PC-3 (cell line): ENCODE measurements at regions not wholly inside any gene's neighbourhood (a gene's known extent, or its start where the extent isn't known, plus 50 kb on each side); places are given as distances from the start of the nearest gene placed in this dataset.

ENCODE experiments used
- ATAC-seq: fragments of 200-7000 bp; cut with Tn5 transposase; 2 replicates; pipeline ENCODE4 v1.9.1; 2020; ENCODE audit warnings: mild to moderate bottlenecking, moderate library complexity
- BruUV-seq: library from RNA; stranded (reverse); fragments of 400-500 nt; replicated peaks from 2 replicates; lab custom pipeline; 2021; lab: Mats Ljungman, UMichigan
- CTCF ChIA-PET: fragments of 300-600 bp; sonication (Branson Sonifier 250); formaldehyde crosslinking; loops from one replicate; lab custom pipeline; 2022; ENCODE audit warnings: antibody characterized with exemption; lab: Charles Lee
- POLR2A ChIA-PET: fragments of 300-600 bp; sonication (Branson Sonifier 250); formaldehyde crosslinking; loops from one replicate; lab custom pipeline; 2022; ENCODE audit warnings: antibody characterized with exemption; ENCODE audit not compliant: unreplicated experiment; lab: Charles Lee
- DNase-seq: peaks from one replicate; pipeline ENCODE4 v3.0.0-alpha.2; 2015
- H2AFZ ChIP-seq: fragments of 300-600 bp; sonication (generic); 2 replicates; pipeline ENCODE4 v1.6.0; 2016; ENCODE audit warnings: antibody characterized with exemption, low read length
- H3F3A ChIP-seq: fragments of 300-600 bp; sonication (generic); one replicate; pipeline ENCODE4 v1.6.0; 2017; ENCODE audit warnings: antibody characterized with exemption, low read length, control low read depth, mild to moderate bottlenecking; ENCODE audit not compliant: unreplicated experiment
- H3K27ac ChIP-seq: fragments of 300-600 bp; sonication (generic); 2 replicates; pipeline ENCODE4 v1.5.1; 2016; ENCODE audit warnings: mild to moderate bottlenecking, low read length
- H3K27me3 ChIP-seq: fragments of 300-600 bp; sonication (generic); 2 replicates; pipeline ENCODE4 v1.6.1; 2016; ENCODE audit warnings: low read length, mixed read lengths
- H3K36me3 ChIP-seq: fragments of 300-600 bp; sonication (generic); 2 replicates; pipeline ENCODE4 v1.6.1; 2016; ENCODE audit warnings: low read depth, mixed run types, low read length, mixed read lengths
- H3K4me1 ChIP-seq: fragments of 300-600 bp; sonication (generic); 2 replicates; pipeline ENCODE4 v1.5.1; 2016; ENCODE audit warnings: low read length; ENCODE audit not compliant: insufficient read depth
- H3K4me2 ChIP-seq: fragments of 300-600 bp; sonication (generic); 2 replicates; pipeline ENCODE4 v1.6.0; 2016; ENCODE audit warnings: low read length
- H3K4me3 ChIP-seq: fragments of 300-600 bp; sonication (generic); 2 replicates; pipeline ENCODE4 v1.5.1; 2016; ENCODE audit warnings: mild to moderate bottlenecking, low read length, mixed read lengths
- H3K79me2 ChIP-seq: fragments of 300-600 bp; sonication (generic); 2 replicates; pipeline ENCODE4 v1.6.1; 2017; ENCODE audit warnings: low read length, mixed read lengths
- H3K9ac ChIP-seq: fragments of 300-600 bp; sonication (generic); 2 replicates; pipeline ENCODE4 v1.6.0; 2016; ENCODE audit warnings: mild to moderate bottlenecking, low read length
- H3K9me2 ChIP-seq: fragments of 300-600 bp; sonication (generic); replicated peaks from 2 replicates; pipeline ENCODE4 v1.6.1; 2016; ENCODE audit warnings: mixed run types, low read length, mixed read lengths
- H3K9me3 ChIP-seq: fragments of 300-600 bp; sonication (generic); 2 replicates; pipeline ENCODE4 v1.6.1; 2016; ENCODE audit warnings: low read length, mixed read lengths
- H4K20me1 ChIP-seq: fragments of 300-600 bp; sonication (generic); 2 replicates; pipeline ENCODE4 v1.6.1; 2016; ENCODE audit warnings: low read length, mixed read lengths
- EZH2 ChIP-seq: fragments of 300-600 bp; sonication (generic); IDR thresholded peaks from one replicate; pipeline ENCODE4 v1.6.1; 2017; ENCODE audit warnings: antibody characterized with exemption, mild to moderate bottlenecking, low read length; ENCODE audit not compliant: unreplicated experiment
- EZH2phosphoT487 ChIP-seq: fragments of 300-600 bp; sonication (generic); IDR thresholded peaks from 2 replicates; pipeline ENCODE4 v1.6.1; 2018; ENCODE audit warnings: mild to moderate bottlenecking, antibody characterized with exemption, low read length, borderline replicate concordance
- intact Hi-C: fragments of 100-400 bp; cut with micrococcal nuclease; formaldehyde crosslinking; loops from 2 replicates; pipeline ENCODE4 v1.9.0; 2023
- TF ChIP-seq, protein P1 (sequence below): fragments of 300-600 bp; sonication (generic); conservative IDR thresholded peaks from 2 replicates; pipeline ENCODE4 v1.5.1; 2017; ENCODE audit warnings: antibody characterized with exemption, low read depth, mild to moderate bottlenecking, low read length

DNA sequence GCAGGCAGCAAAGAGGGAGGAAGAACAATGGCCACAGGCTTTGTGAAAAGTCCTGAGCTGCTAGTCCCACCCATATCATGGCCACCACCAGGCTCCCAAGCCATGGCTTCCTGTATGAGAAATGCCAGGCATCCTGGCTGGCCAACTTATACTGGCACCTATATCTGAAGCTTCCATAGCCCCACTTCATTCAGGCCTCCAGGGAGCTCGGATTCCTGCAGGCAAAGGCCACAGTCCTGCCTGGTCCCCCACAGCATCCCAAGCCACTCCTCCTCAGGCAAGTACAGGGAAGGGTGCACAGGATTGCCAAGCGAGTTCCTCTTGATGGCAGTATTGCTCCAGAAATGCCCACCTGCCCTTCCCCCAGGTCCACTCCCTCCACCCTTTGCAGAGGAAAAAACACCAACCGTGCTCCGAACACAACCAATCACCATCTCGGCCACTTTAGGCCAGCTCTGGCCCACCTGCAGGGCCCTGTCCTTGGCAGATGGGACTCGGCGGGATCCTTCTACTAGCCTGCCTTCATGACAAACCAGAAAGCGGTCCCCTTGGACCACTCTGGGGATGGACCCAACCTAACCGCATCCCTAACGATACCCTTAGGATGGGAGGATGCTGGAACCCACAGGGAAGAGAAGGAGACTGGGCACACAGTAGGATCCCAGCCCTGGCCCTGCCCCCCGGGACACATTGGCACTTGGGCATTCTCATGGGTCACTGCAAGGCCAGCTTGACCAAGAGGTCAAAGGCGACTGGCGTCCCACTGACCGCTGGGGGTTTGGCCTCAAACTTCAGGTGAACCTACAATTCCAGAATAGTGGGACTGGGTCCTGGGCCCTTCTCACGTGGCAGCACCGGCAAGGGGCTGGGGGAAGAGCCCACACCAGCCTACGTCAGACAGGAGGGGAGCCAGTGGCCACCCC lies 220.4 kb upstream of the AGTR2 start:
- no peaks in the 10 kb centered on the region for H3K36me3 ChIP-seq
- CTCF ChIA-PET, result interaction anchor here (0.5 kb wide), 1 partner anchor 387 kb away, joined by 3 read pairs; no protein-coding TSS in a partner anchor
- ATAC-seq (peak; percentile 40; the same call in 1 of the 2 replicates), DNase-seq (peak; percentile 35)
- H3K9ac ChIP-seq, result no peak overlapping the region
- H3K79me2 ChIP-seq, result no peaks in the 10 kb centered on the region
- H3K4me1 ChIP-seq, result no peaks in the 10 kb centered on the region
- no TSS peak for BruUV-seq
- H2AFZ ChIP-seq, result peak overlapping the region; percentile 38; the same call in 1 of the 2 replicates
- H4K20me1 ChIP-seq, result no peaks in the 10 kb centered on the region
- H3K9me2 ChIP-seq, result no peaks in the 10 kb centered on the region
- H3K27ac ChIP-seq, result no peak overlapping the region
- POLR2A ChIA-PET, result no interaction called here
- TF ChIP-seq EZH2, result no peak
- TF ChIP-seq, protein P1, sequence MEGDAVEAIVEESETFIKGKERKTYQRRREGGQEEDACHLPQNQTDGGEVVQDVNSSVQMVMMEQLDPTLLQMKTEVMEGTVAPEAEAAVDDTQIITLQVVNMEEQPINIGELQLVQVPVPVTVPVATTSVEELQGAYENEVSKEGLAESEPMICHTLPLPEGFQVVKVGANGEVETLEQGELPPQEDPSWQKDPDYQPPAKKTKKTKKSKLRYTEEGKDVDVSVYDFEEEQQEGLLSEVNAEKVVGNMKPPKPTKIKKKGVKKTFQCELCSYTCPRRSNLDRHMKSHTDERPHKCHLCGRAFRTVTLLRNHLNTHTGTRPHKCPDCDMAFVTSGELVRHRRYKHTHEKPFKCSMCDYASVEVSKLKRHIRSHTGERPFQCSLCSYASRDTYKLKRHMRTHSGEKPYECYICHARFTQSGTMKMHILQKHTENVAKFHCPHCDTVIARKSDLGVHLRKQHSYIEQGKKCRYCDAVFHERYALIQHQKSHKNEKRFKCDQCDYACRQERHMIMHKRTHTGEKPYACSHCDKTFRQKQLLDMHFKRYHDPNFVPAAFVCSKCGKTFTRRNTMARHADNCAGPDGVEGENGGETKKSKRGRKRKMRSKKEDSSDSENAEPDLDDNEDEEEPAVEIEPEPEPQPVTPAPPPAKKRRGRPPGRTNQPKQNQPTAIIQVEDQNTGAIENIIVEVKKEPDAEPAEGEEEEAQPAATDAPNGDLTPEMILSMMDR, result peak; percentile 24; the same call in 1 of the 2 replicates
- intact Hi-C loops, result loop anchor here (10.0 kb wide), 2 partner anchors 295 to 615 kb away; no protein-coding TSS in a partner anchor
- no peak overlapping the region for H3K4me3 ChIP-seq
- H3K27me3 ChIP-seq, result no peaks in the 10 kb centered on the region
- H3K9me3 ChIP-seq, result no peaks in the 10 kb centered on the region
- H3K4me2 ChIP-seq, result no peak overlapping the region
- H3F3A ChIP-seq, result no peaks in the 10 kb centered on the region

- CTCF ChIA-PET, result no interaction called here
Observed at GRCh38 chrX:115952417-115953092, 218.0 kb upstream of the AGTR2 start.

More at GRCh38 chrX:115952417-115953092, 218.0 kb upstream of the AGTR2 start:
- no peak overlapping the region for H3K4me2 ChIP-seq
- no peaks in the 10 kb centered on the region for H3K9me3 ChIP-seq
- no peaks in the 10 kb centered on the region for H3K79me2 ChIP-seq
- BruUV-seq, result no TSS peak
- intact Hi-C loops, result no loop called here
- TF ChIP-seq, protein P1, result no peak
- TF ChIP-seq EZH2phosphoT487 (no peak), EZH2 (no peak)
- no peak overlapping the region for H2AFZ ChIP-seq
- H3K4me1 ChIP-seq, result no peaks in the 10 kb centered on the region
- no peaks in the 10 kb centered on the region for H3K36me3 ChIP-seq
- no peak for DNase-seq
- no peaks in the 10 kb centered on the region for H4K20me1 ChIP-seq
- H3K9ac ChIP-seq, result no peak overlapping the region
- no peak overlapping the region for H3K4me3 ChIP-seq
- no peaks in the 10 kb centered on the region for H3K27me3 ChIP-seq
- no peaks in the 10 kb centered on the region for H3F3A ChIP-seq
- POLR2A ChIA-PET, result no interaction called here
- H3K27ac ChIP-seq, result no peak overlapping the region
- no peak for ATAC-seq
- H3K9me2 ChIP-seq, result no peaks in the 10 kb centered on the region
